Stomach (tissue), 8 donors: ENCODE measurements at regions not wholly inside any gene's neighbourhood (a gene's known extent, or its start where the extent isn't known, plus 50 kb on each side); places are given as distances from the start of the nearest gene placed in this dataset.
A peak's percentile ranks its signal among the peaks of the same experiment; 100 is the strongest.

Experiments
- DNase-seq, 2 donors: peaks; one replicate each; pipeline versions ENCODE4 v3.0.0 to v3.0.0-alpha.2; 2013 to 2019
- H3K27ac ChIP-seq, 5 donors: fragments of 200-600 bp in 4 of 5; sonication (generic) in 4 of 5; one replicate each; pipeline ENCODE4 v1.5.1; 2013 to 2019; ENCODE audit warnings: mild to moderate bottlenecking in 1 of 5, moderate library complexity in 1 of 5
- H3K27me3 ChIP-seq, 3 donors: fragments of 200-600 bp; sonication (generic); one replicate each; pipeline ENCODE4 v1.5.1; 2017 to 2019; ENCODE audit warnings: mixed run types in 1 of 3
- H3K36me3 ChIP-seq, 4 donors: fragments of 200-600 bp; sonication (generic); 1 replicate in 3 of 4; 2 replicates in 1 of 4; pipeline ENCODE4 v1.5.1; 2016 to 2019
- H3K4me1 ChIP-seq, 4 donors: fragments of 200-600 bp; sonication (generic); one replicate each; pipeline ENCODE4 v1.5.1; 2016 to 2019
- H3K4me3 ChIP-seq, 4 donors: fragments of 200-600 bp; sonication (generic) in 3 of 4; one replicate each; pipeline ENCODE4 v1.5.1; 2016 to 2019; ENCODE audit warnings: mild to moderate bottlenecking in 1 of 4
- H3K9me3 ChIP-seq, 4 donors: fragments of 200-600 bp; sonication (generic); one replicate each; pipeline ENCODE4 v1.5.1; 2016 to 2019
- CTCF ChIP-seq, 7 experiments: fragments of 450-650 bp in 4 of 7; fragments of 200-600 bp in 3 of 7; sonication (generic) in 3 of 7; IDR thresholded peaks; one replicate each; pipeline ENCODE4 v1.5.1; 2016 to 2019; ENCODE audit warnings: antibody characterized with exemption in 7 of 7, control low read depth in 2 of 7, mild to moderate bottlenecking in 1 of 7
- EP300 ChIP-seq: sonication (generic); formaldehyde crosslinking; IDR thresholded peaks from one replicate; pipeline ENCODE4 v1.6.1; 2017; ENCODE audit warnings: antibody characterized with exemption
- POLR2A ChIP-seq, 4 donors: fragments of 450-650 bp; IDR thresholded peaks; one replicate each; pipeline ENCODE4 v1.6.1; 2016; ENCODE audit warnings: antibody characterized with exemption in 4 of 4, control low read depth in 2 of 4, mild to moderate bottlenecking in 1 of 4, moderate library complexity in 1 of 4
- POLR2AphosphoS5 ChIP-seq, 3 donors: sonication (generic); formaldehyde crosslinking; IDR thresholded peaks; one replicate each; pipeline ENCODE4 v1.6.1; 2016; ENCODE audit warnings: antibody characterized with exemption in 3 of 3
- WGBS, 5 donors: extraction: QIAGEN DNeasy Blood & Tissue Kit in 3 of 5; methylation state at CpG; one replicate each; pipeline versions ENCODE4 v1.1.5 to v1.1.7; 2013 to 2018; 5-methylcytosine and 5-hydroxymethylcytosine counted together
- intact Hi-C: fragments of 100-400 bp; cut with DNase I; formaldehyde crosslinking; loops from one replicate; pipeline ENCODE4 v1.15.1; 2023; ENCODE audit warnings: low total_unique reads
- donor health status: healthy with polysubstance abuse.
- donor health status: Bipolar disorder and iron deficiency.
- donor health status: healthy.

GRCh38 chr3:72571638-72572114, 276.6 kb downstream of the SHQ1 start:
- H3K4me3 ChIP-seq: no peak overlapping the region
- no peaks in the 10 kb centered on the region for H3K27me3 ChIP-seq
- H3K27ac ChIP-seq: no peak overlapping the region
- 66 to 75% (median 70%) methylated on average over 13 of the region's 13 CpGs for WGBS, 5 donors
- no peak for TF ChIP-seq POLR2AphosphoS5 (IDR thresholded peaks at IDR 0.05)
- no peak for TF ChIP-seq POLR2A (IDR thresholded peaks at IDR 0.05)
- peaks cover 0 to 2% (median 0%) of the 10 kb centered on the region in 4 donors for H3K4me1 ChIP-seq
- no peaks in the 10 kb centered on the region for H3K36me3 ChIP-seq
- no peaks in the 10 kb centered on the region for H3K9me3 ChIP-seq
- intact Hi-C loops: no loop called here
- DNase-seq: no peak

GRCh38 chr3:72571052-72571451, 277.2 kb downstream of the SHQ1 start:
- no peak overlapping the region for H3K4me3 ChIP-seq
- H3K36me3 ChIP-seq: no peaks in the 10 kb centered on the region
- H3K27ac ChIP-seq: no peak overlapping the region
- H3K27me3 ChIP-seq: no peaks in the 10 kb centered on the region
- peaks cover 0 to 2% (median 0%) of the 10 kb centered on the region in 4 donors for H3K4me1 ChIP-seq
- peak in 1 of 2 donors; percentile 36 for DNase-seq
- no peak for TF ChIP-seq CTCF (IDR thresholded peaks at IDR 0.05)
- no peak for TF ChIP-seq POLR2A (IDR thresholded peaks at IDR 0.05)
- no peak for TF ChIP-seq POLR2AphosphoS5 (IDR thresholded peaks at IDR 0.05)
- TF ChIP-seq EP300: no peak
- intact Hi-C loops: no loop called here
- H3K9me3 ChIP-seq: no peaks in the 10 kb centered on the region
- WGBS, 5 donors: 79 to 87% (median 81%) methylated on average over 3 of the region's 3 CpGs

- intact Hi-C loops: no loop called here
- no peak for DNase-seq
- H3K9me3 ChIP-seq: no peaks in the 10 kb centered on the region
Observed at GRCh38 chr3:72569754-72570440, 278.3 kb downstream of the SHQ1 start.

DNA sequence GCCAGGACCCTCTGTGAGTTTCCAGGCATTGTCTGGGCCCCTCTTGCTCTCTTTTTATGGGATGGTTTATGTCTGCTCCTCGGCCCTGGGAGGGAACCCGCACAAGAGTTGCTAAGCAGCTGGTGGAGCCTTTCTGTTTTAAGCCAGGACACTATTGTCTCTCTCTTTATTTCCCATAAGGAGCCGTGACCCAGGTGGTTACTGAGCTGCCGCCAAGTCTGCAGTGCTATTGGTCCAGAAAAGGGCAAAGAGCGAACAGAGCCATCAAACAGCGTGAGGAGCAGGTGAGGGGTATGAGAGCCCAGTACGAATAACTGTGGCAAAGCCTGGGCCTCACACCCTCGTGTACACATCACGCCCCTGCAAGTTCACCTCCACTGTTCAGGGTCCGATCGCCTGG, 280.2 kb downstream of the SHQ1 start:
- no peaks in the 10 kb centered on the region for H3K9me3 ChIP-seq
- WGBS, 5 donors: 60 to 74% (median 66%) methylated on average over 11 of the region's 11 CpGs
- H3K4me3 ChIP-seq: no peak overlapping the region
- intact Hi-C loops: no loop called here
- no peak for DNase-seq
- no peak for TF ChIP-seq POLR2A (IDR thresholded peaks at IDR 0.05)
- no peak for TF ChIP-seq EP300
- no peak for TF ChIP-seq POLR2AphosphoS5 (IDR thresholded peaks at IDR 0.05)
- no peak for TF ChIP-seq CTCF (IDR thresholded peaks at IDR 0.05)
- H3K4me1 ChIP-seq: peaks cover 0 to 2% (median 0%) of the 10 kb centered on the region in 4 donors
- H3K27ac ChIP-seq: no peak overlapping the region
- H3K36me3 ChIP-seq: no peaks in the 10 kb centered on the region
- H3K27me3 ChIP-seq: no peaks in the 10 kb centered on the region

More at GRCh38 chr3:72569754-72570440, 278.3 kb downstream of the SHQ1 start:
- H3K4me1 ChIP-seq: peaks cover 0 to 2% (median 0%) of the 10 kb centered on the region in 4 donors
- no peaks in the 10 kb centered on the region for H3K36me3 ChIP-seq
- 89 to 93% (median 92%) methylated on average over 10 of the region's 10 CpGs for WGBS, 5 donors
- no peaks in the 10 kb centered on the region for H3K27me3 ChIP-seq
- H3K27ac ChIP-seq: no peak overlapping the region
- no peak overlapping the region for H3K4me3 ChIP-seq
- no peak for TF ChIP-seq POLR2AphosphoS5 (IDR thresholded peaks at IDR 0.05)
- TF ChIP-seq POLR2A (IDR thresholded peaks at IDR 0.05): no peak
- TF ChIP-seq EP300: no peak
- TF ChIP-seq CTCF (IDR thresholded peaks at IDR 0.05): no peak

GRCh38 chr3:72567474-72567873, 280.8 kb downstream of the SHQ1 start:
- Histone ChIP-seq H3K4me1 (peaks cover 0 to 2% (median 0%) of the 10 kb centered on the region in 4 donors), H3K27ac (no peak overlapping the region), H3K36me3 (no peaks in the 10 kb centered on the region), H3K27me3 (no peaks in the 10 kb centered on the region), H3K9me3 (peaks cover 0 to 3% (median under 1%) of the 10 kb centered on the region in 4 donors), H3K4me3 (no peak overlapping the region)
- no peak for DNase-seq
- TF ChIP-seq CTCF (IDR thresholded peaks at IDR 0.05): no peak
- TF ChIP-seq POLR2AphosphoS5 (IDR thresholded peaks at IDR 0.05): no peak
- no peak for TF ChIP-seq POLR2A (IDR thresholded peaks at IDR 0.05)
- TF ChIP-seq EP300: no peak
- intact Hi-C loops: no loop called here
- 76 to 83% (median 80%) methylated on average over 4 of the region's 4 CpGs for WGBS, 5 donors
